Suprapubic skin (tissue), 3 donors: ENCODE measurements at regions not wholly inside any gene's neighbourhood (a gene's known extent, or its start where the extent isn't known, plus 50 kb on each side); places are given as distances from the start of the nearest gene placed in this dataset.

Experiments used
- EP300 ChIP-seq: sonication (generic); formaldehyde crosslinking; IDR thresholded peaks from one replicate; pipeline ENCODE4 v1.6.1; 2017; ENCODE audit warnings: antibody characterized with exemption
- POLR2A ChIP-seq, 2 donors: fragments of 450-650 bp; IDR thresholded peaks; one replicate each; pipeline ENCODE4 v1.6.1; 2017; ENCODE audit warnings: antibody characterized with exemption in 2 of 2, mild to moderate bottlenecking in 2 of 2, moderate library complexity in 2 of 2
- TF ChIP-seq, protein P1 (sequence below), 2 donors: fragments of 200-600 bp in 1 of 2; fragments of 450-650 bp in 1 of 2; sonication (generic) in 1 of 2; IDR thresholded peaks; one replicate each; pipeline ENCODE4 v1.5.1; 2016 to 2019; ENCODE audit warnings: antibody characterized with exemption in 2 of 2, mild to moderate bottlenecking in 1 of 2, moderate library complexity in 1 of 2

DNA sequence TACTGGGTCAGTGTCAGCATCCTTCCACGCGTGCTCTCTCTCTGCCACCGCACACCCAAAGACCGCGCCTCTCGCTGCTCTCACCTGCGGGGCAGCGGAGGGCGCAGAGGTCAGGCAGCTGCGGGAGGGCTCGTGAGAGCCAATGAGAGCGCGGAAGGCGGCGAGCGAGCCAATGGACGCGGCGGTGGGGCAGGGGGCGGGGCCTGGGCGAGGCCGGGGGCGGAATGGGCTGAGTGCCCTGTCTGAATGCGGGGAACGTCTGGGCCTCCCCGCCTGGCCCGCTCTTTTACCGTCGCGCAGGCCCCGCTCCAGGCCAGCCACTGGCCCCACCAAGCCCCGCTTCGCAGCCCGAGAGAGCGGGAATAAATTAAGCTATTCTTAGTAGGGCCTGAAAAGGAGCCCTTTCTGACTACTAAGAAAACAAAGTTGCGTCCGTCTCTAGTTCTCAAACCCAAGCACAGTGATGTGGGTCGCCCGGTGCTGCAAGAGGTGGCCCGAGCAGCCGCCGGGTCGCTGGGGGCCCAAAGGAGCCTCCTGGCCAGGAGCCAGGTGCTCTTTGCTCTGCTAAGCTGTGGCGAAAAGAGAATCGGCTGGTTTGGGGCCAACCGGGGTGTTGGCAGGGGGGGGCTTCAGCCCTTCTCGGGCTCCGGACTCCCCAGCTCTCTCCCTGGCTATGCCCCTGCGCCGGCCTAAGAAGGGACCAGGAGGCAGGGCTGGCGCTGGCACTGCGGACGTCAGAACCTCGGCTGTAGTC lies 81.1 kb upstream of the GLI2 start:
- TF ChIP-seq, protein P1, sequence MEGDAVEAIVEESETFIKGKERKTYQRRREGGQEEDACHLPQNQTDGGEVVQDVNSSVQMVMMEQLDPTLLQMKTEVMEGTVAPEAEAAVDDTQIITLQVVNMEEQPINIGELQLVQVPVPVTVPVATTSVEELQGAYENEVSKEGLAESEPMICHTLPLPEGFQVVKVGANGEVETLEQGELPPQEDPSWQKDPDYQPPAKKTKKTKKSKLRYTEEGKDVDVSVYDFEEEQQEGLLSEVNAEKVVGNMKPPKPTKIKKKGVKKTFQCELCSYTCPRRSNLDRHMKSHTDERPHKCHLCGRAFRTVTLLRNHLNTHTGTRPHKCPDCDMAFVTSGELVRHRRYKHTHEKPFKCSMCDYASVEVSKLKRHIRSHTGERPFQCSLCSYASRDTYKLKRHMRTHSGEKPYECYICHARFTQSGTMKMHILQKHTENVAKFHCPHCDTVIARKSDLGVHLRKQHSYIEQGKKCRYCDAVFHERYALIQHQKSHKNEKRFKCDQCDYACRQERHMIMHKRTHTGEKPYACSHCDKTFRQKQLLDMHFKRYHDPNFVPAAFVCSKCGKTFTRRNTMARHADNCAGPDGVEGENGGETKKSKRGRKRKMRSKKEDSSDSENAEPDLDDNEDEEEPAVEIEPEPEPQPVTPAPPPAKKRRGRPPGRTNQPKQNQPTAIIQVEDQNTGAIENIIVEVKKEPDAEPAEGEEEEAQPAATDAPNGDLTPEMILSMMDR (IDR thresholded peaks at IDR 0.05), result no peak
- TF ChIP-seq EP300, result no peak
- no peak for TF ChIP-seq POLR2A (IDR thresholded peaks at IDR 0.05)
